SU-DHL-6 (cell line): ENCODE measurements at regions not wholly inside any gene's neighbourhood (a gene's known extent, or its start where the extent isn't known, plus 50 kb on each side); places are given as distances from the start of the nearest gene placed in this dataset.

Experiments used
- H2AFZ ChIP-seq: fragments of 200-600 bp; sonication (generic); 2 replicates; pipeline ENCODE4 v1.6.1; 2014; ENCODE audit warnings: low read depth, mild to moderate bottlenecking, moderate library complexity, mixed read lengths, antibody characterized with exemption, low read length; ENCODE audit not compliant: severe bottlenecking
- H3F3A ChIP-seq: fragments of 200-600 bp; shearing (Covaris generic); 2 replicates; pipeline ENCODE4 v1.6.0; 2016; ENCODE audit warnings: antibody characterized with exemption, mild to moderate bottlenecking; ENCODE audit not compliant: insufficient read depth
- H3K27ac ChIP-seq: fragments of 200-600 bp; sonication (generic); 2 replicates; pipeline ENCODE4 v1.5.1; 2016; ENCODE audit warnings: low read depth, mild to moderate bottlenecking, low read length, moderate library complexity, mixed read lengths
- H3K27me3 ChIP-seq: fragments of 200-600 bp; sonication (generic), shearing (Covaris generic); 2 replicates; pipeline ENCODE4 v1.6.0; 2014; ENCODE audit warnings: mild to moderate bottlenecking, low read length
- H3K36me3 ChIP-seq: fragments of 200-600 bp; sonication (generic); 2 replicates; pipeline ENCODE4 v1.6.1; 2014; ENCODE audit warnings: mild to moderate bottlenecking, low read length, mixed read lengths
- H3K4me2 ChIP-seq: fragments of 300-600, 200-600 bp; shearing (Covaris generic), sonication (generic); 2 replicates; pipeline ENCODE4 v1.6.0; 2014; ENCODE audit warnings: low read length, low read depth, mild to moderate bottlenecking; ENCODE audit not compliant: poor library complexity, severe bottlenecking
- H3K4me3 ChIP-seq: fragments of 200-600 bp; sonication (generic); 2 replicates; pipeline ENCODE4 v1.5.1; 2014; ENCODE audit warnings: antibody characterized with exemption, low read length, mild to moderate bottlenecking, mixed read lengths; ENCODE audit not compliant: insufficient read depth, poor library complexity, severe bottlenecking
- H3K79me2 ChIP-seq: fragments of 200-600 bp; sonication (generic); 2 replicates; pipeline ENCODE4 v1.6.1; 2014; ENCODE audit warnings: mild to moderate bottlenecking, low read length, moderate library complexity; ENCODE audit not compliant: insufficient read depth
- H3K9ac ChIP-seq: fragments of 200-600 bp; sonication (generic); 2 replicates; pipeline ENCODE4 v1.7.0; 2014; ENCODE audit warnings: mild to moderate bottlenecking, low read length
- H3K9me2 ChIP-seq: fragments of 200-600 bp; sonication (generic); replicated peaks from 2 replicates; pipeline ENCODE4 v1.6.1; 2014; ENCODE audit warnings: low read length; ENCODE audit not compliant: insufficient read depth
- H3K9me3 ChIP-seq: fragments of 200-600 bp; sonication (generic); 2 replicates; pipeline ENCODE4 v1.6.1; 2014; ENCODE audit warnings: low read length, mixed read lengths; ENCODE audit not compliant: insufficient read depth
- H4K20me1 ChIP-seq: fragments of 200-600 bp; sonication (generic); 2 replicates; pipeline ENCODE4 v1.6.1; 2014; ENCODE audit warnings: low read depth, mild to moderate bottlenecking, antibody characterized with exemption, low read length, moderate library complexity, mixed read lengths
- CTCF ChIP-seq: fragments of 200-600 bp; sonication (generic); IDR thresholded peaks from one replicate; pipeline ENCODE4 v1.5.1; 2017; ENCODE audit warnings: antibody characterized with exemption, mild to moderate bottlenecking, low read length, moderate library complexity; ENCODE audit not compliant: insufficient read depth, poor library complexity, severe bottlenecking
- EZH2phosphoT487 ChIP-seq: fragments of 200-600 bp; sonication (generic), shearing (Covaris generic); conservative IDR thresholded peaks from 2 replicates; pipeline ENCODE4 v1.6.1; 2018; ENCODE audit warnings: mild to moderate bottlenecking, antibody characterized with exemption, low read length, moderate library complexity, mixed read lengths

- Histone ChIP-seq H3K27ac (no peak overlapping the region), H3K4me3 (no peak overlapping the region), H3K9me2 (no peaks in the 10 kb centered on the region), H3K9ac (no peak overlapping the region), H3K4me2 (no peak overlapping the region), H3K36me3 (no peaks in the 10 kb centered on the region), H3F3A (no peaks in the 10 kb centered on the region), H3K27me3 (no peaks in the 10 kb centered on the region), H2AFZ (no peak overlapping the region), H3K79me2 (no peaks in the 10 kb centered on the region), H4K20me1 (no peaks in the 10 kb centered on the region), H3K9me3 (no peaks in the 10 kb centered on the region)
- no peak for TF ChIP-seq CTCF
- TF ChIP-seq EZH2phosphoT487 = no peak
Observed at GRCh38 chr2:145116834-145117725, 597.2 kb upstream of the ZEB2 start.

DNA sequence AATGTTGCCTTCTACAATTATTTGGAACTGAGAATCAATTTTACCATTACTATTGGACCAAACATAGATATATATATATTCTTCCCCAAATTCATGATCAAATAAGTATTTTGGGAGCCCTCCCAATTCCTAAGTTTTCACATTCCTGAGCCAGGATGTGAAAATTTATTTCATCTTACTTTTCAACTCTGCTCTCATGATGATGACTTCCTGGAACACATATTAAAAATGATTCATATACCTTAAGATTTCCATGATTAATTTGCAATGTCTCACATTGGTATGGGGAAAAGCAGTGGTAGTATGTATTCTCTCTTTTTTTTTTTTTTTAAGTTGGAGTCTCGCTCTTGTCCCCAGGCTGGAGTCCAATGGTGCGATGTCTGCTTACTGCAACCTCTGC, 596.1 kb upstream of the ZEB2 start:
- no peaks in the 10 kb centered on the region for H3K27me3 ChIP-seq
- no peak overlapping the region for H3K27ac ChIP-seq
- TF ChIP-seq CTCF = no peak
- H3K9me2 ChIP-seq = no peaks in the 10 kb centered on the region
- H3K4me2 ChIP-seq = no peak overlapping the region
- no peak overlapping the region for H3K9ac ChIP-seq
- no peaks in the 10 kb centered on the region for H3F3A ChIP-seq
- no peak overlapping the region for H3K4me3 ChIP-seq
- H3K79me2 ChIP-seq = no peaks in the 10 kb centered on the region
- no peak overlapping the region for H2AFZ ChIP-seq
- H3K36me3 ChIP-seq = no peaks in the 10 kb centered on the region
- no peaks in the 10 kb centered on the region for H3K9me3 ChIP-seq
- H4K20me1 ChIP-seq = no peaks in the 10 kb centered on the region

- Histone ChIP-seq H3K27me3 (no peaks in the 10 kb centered on the region), H3K79me2 (no peaks in the 10 kb centered on the region), H2AFZ (no peak overlapping the region), H3K4me3 (no peak overlapping the region), H3K9ac (no peak overlapping the region), H3K27ac (no peak overlapping the region), H3F3A (no peaks in the 10 kb centered on the region), H3K9me2 (no peaks in the 10 kb centered on the region), H3K36me3 (no peaks in the 10 kb centered on the region), H3K4me2 (no peak overlapping the region), H3K9me3 (no peaks in the 10 kb centered on the region), H4K20me1 (no peaks in the 10 kb centered on the region)
- TF ChIP-seq CTCF = no peak
- TF ChIP-seq EZH2phosphoT487 = no peak
Observed at GRCh38 chr2:145114726-145115125, 594.8 kb upstream of the ZEB2 start.
